GM08714 (cell line): ENCODE measurements at regions not wholly inside any gene's neighbourhood (a gene's known extent, or its start where the extent isn't known, plus 50 kb on each side); places are given as distances from the start of the nearest gene placed in this dataset.

Experiments used
- H3K4me3 ChIP-seq: fragments of 200-500 bp; sonication (Bioruptor generic); 2 replicates; pipeline ENCODE4 v1.5.1; 2014; ENCODE audit warnings: mild to moderate bottlenecking, low read length, inconsistent platforms
- ZNF274 ChIP-seq: IDR thresholded peaks from 2 replicates; pipeline ENCODE4 v1.6.1; 2012; ENCODE audit warnings: mild to moderate bottlenecking, low read depth, low read length

DNA sequence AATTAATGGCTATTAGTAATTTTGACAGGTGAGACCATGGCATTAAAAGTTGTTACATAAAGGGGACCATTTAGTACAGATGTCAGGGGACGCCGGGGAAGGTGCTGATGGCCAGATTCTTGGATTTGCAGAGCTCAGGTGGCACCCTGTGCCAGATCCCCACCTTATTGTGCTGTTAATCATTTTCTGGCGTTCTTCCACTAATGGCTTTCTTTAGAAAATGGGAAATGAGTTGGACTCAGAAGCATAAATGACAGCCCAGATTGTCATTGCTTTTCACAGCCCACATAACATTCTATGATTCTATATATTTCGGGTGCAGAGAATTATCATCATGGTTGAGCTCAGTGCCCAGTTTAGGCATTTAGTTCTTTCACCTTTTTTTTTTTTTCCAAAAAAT is 257.2 kb upstream of the TCF4 start:
- TF ChIP-seq ZNF274 = no peak

GRCh38 chr18:55844382-55844781 is 256.4 kb upstream of the TCF4 start:
- no peak overlapping the region for H3K4me3 ChIP-seq
- TF ChIP-seq ZNF274 = no peak

More for the DNA sequence above, 257.2 kb upstream of the TCF4 start:
- no peak overlapping the region for H3K4me3 ChIP-seq

DNA sequence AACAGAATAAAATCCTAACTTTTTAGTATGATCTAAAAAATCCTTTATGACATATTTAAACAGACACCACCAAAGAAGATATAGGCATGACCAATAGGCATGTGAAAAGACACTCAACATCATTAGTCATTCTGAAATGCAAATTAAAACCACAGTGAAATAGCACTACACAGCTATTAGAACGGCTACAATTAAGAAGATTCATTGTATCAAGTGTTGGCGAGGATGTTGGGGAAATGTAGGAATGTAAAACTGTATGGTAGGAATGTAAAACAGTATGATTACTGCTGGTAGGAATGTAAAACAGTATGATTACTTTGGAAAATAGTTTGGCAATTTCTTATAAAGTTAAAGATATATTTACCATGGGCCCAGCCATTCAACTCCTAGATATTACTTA is 253.3 kb upstream of the TCF4 start:
- H3K4me3 ChIP-seq = no peak overlapping the region
- TF ChIP-seq ZNF274 = no peak

DNA sequence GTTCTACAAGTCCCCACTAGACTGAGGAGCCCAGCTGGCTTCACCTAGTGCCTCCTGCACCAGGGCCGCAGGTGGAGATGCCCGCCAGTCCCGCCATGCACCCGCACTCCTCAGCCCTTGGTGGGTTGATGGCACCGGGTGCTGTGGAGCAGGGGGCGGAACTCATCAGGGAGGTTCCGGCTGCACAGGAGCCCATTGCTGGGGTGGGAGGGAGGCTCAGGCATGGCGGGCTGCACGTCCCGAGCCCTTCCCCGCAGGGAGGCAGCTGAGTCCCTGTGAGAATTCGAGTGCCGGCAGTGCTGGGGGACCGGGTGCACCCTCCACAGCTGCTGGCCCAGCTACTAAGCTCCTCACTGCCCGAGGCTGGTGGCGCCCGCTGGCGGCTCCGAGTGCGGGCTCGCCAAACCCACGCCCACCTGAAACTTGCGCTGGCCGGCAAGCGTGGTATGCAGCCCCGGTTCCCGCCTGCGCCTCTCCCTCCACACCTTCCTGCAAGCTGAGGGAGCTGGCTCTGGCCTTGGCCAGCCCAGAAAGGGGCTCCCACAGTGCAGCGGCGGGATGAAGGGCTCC is 252.7 kb upstream of the TCF4 start:
- no peak for TF ChIP-seq ZNF274
- no peak overlapping the region for H3K4me3 ChIP-seq

- no peak overlapping the region for H3K4me3 ChIP-seq
- no peak for TF ChIP-seq ZNF274
Observed at GRCh38 chr18:55839343-55839742, 251.4 kb upstream of the TCF4 start.

GRCh38 chr18:55838841-55839240 is 250.8 kb upstream of the TCF4 start:
- no peak overlapping the region for H3K4me3 ChIP-seq
- no peak for TF ChIP-seq ZNF274

- TF ChIP-seq ZNF274 = no peak
Observed at GRCh38 chr18:55838319-55838718, 250.3 kb upstream of the TCF4 start.

DNA sequence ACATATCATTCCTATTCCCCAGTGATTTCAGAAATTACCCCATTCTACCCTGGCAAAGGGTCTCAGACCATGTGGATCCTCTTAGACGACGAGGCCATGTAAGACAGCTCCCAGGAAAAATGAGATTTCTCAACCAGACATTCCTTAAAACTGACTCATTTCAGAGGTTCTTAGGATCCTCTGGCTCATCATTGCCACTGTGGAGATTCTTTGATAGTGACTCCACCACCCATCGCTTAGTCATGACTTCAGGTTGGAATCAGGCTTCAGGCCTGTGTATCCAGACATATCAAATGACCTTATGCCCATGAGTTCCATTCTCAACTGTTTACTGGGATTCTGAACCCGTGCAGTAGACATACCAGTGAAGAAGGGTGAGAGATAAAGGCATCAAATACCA is 245.6 kb upstream of the TCF4 start:
- no peak for TF ChIP-seq ZNF274
- no peak overlapping the region for H3K4me3 ChIP-seq

More at GRCh38 chr18:55838319-55838718, 250.3 kb upstream of the TCF4 start:
- no peak overlapping the region for H3K4me3 ChIP-seq

- H3K4me3 ChIP-seq = no peak overlapping the region
- no peak for TF ChIP-seq ZNF274
Observed at GRCh38 chr18:55830544-55830943, 242.6 kb upstream of the TCF4 start.

GRCh38 chr18:55821219-55821618 is 233.2 kb upstream of the TCF4 start:
- TF ChIP-seq ZNF274 = no peak
- H3K4me3 ChIP-seq = no peak overlapping the region

- no peak overlapping the region for H3K4me3 ChIP-seq
- no peak for TF ChIP-seq ZNF274
Observed at GRCh38 chr18:55819448-55819847, 231.5 kb upstream of the TCF4 start.

- no peak overlapping the region for H3K4me3 ChIP-seq
- TF ChIP-seq ZNF274 = no peak
Observed at GRCh38 chr18:55818284-55818683, 230.3 kb upstream of the TCF4 start.

- no peak for TF ChIP-seq ZNF274
- H3K4me3 ChIP-seq = no peak overlapping the region
Observed at GRCh38 chr18:55811925-55812324, 223.9 kb upstream of the TCF4 start.

GRCh38 chr18:55805666-55806065 is 217.7 kb upstream of the TCF4 start:
- no peak for TF ChIP-seq ZNF274
- no peak overlapping the region for H3K4me3 ChIP-seq

- no peak for TF ChIP-seq ZNF274
- no peak overlapping the region for H3K4me3 ChIP-seq
Observed at GRCh38 chr18:55795101-55795669, 207.2 kb upstream of the TCF4 start.
